RWPE1 (cell line): ENCODE measurements at regions not wholly inside any gene's neighbourhood (a gene's known extent, or its start where the extent isn't known, plus 50 kb on each side); places are given as distances from the start of the nearest gene placed in this dataset.
A peak's percentile ranks its signal among the peaks of the same experiment; 100 is the strongest.

Experiments used
- CTCF ChIA-PET: fragments of 350-600 bp; sonication (Branson Sonifier 250); formaldehyde crosslinking; extraction: SDS; loops from one replicate; lab custom pipeline; 2021; lab: Yijun Ruan, JAX
- POLR2A ChIA-PET: fragments of 400-600 bp; formaldehyde crosslinking; extraction: SDS; loops from one replicate; lab custom pipeline; 2020; ENCODE audit warnings: antibody characterized with exemption; ENCODE audit not compliant: low non-redundant PET; lab: Yijun Ruan, JAX
- DNase-seq: peaks from one replicate; pipeline ENCODE4 v3.0.0; 2012; ENCODE audit warnings: low spot score
- H3K27ac ChIP-seq: fragments of 450-650 bp; 2 replicates; pipeline ENCODE4 v1.5.1; 2017
- CTCF ChIP-seq: fragments of 450-650 bp; conservative IDR thresholded peaks from 2 replicates; pipeline ENCODE4 v1.5.1; 2017; ENCODE audit warnings: low read depth, mild to moderate bottlenecking

- CTCF ChIA-PET, result interaction anchor here (1.5 kb wide), 1 partner anchor 46 kb away, joined by 4 read pairs; no protein-coding TSS in a partner anchor
- POLR2A ChIA-PET, result no interaction called here
- H3K27ac ChIP-seq, result no peak overlapping the region
- TF ChIP-seq CTCF, result no peak
- peak; percentile 45 for DNase-seq
Observed at GRCh38 chr1:195899762-195900352, 708.4 kb downstream of the KCNT2 start.

GRCh38 chr1:195898924-195899323 lies 709.3 kb downstream of the KCNT2 start:
- ChIA-PET CTCF (interaction anchor here (1.5 kb wide), 1 partner anchor 47 kb away, joined by 4 read pairs; no protein-coding TSS in a partner anchor), POLR2A (no interaction called here)
- DNase-seq, result no peak
- no peak overlapping the region for H3K27ac ChIP-seq
- no peak for TF ChIP-seq CTCF

- DNase-seq, result no peak
- ChIA-PET CTCF (interaction anchor here (1.5 kb wide), 1 partner anchor 48 kb away, joined by 4 read pairs; no protein-coding TSS in a partner anchor), POLR2A (no interaction called here)
- TF ChIP-seq CTCF, result no peak
- no peak overlapping the region for H3K27ac ChIP-seq
Observed at GRCh38 chr1:195898373-195898772, 709.9 kb downstream of the KCNT2 start.

- POLR2A ChIA-PET, result no interaction called here
- TF ChIP-seq CTCF, result no peak
- no peak overlapping the region for H3K27ac ChIP-seq
- CTCF ChIA-PET, result interaction anchor here (0.6 kb wide), 1 partner anchor 744 kb away, joined by 3 read pairs; no protein-coding TSS in a partner anchor
- no peak for DNase-seq
Observed at GRCh38 chr1:195897076-195897475, 711.2 kb downstream of the KCNT2 start.

- POLR2A ChIA-PET, result no interaction called here
- no peak for DNase-seq
- H3K27ac ChIP-seq, result peak overlapping the region; percentile 61; the same call in 1 of the 2 replicates
- CTCF ChIA-PET, result interaction anchor here (1.5 kb wide), 1 partner anchor 9 kb away, joined by 5 read pairs; no protein-coding TSS in a partner anchor
- no peak for TF ChIP-seq CTCF
Observed at GRCh38 chr1:195894411-195894810, 713.8 kb downstream of the KCNT2 start.

GRCh38 chr1:195886000-195886399 lies 722.2 kb downstream of the KCNT2 start:
- DNase-seq, result peak; percentile 13
- ChIA-PET POLR2A (no interaction called here), CTCF (interaction anchor here (0.5 to 1.2 kb wide), 12 partner anchors 8 to 1585 kb away, joined by 3 to 5 read pairs (median 3); no protein-coding TSS in a partner anchor)
- no peak for TF ChIP-seq CTCF
- no peak overlapping the region for H3K27ac ChIP-seq
